GM12878 (cell line): ENCODE measurements at regions not wholly inside any gene's neighbourhood (a gene's known extent, or its start where the extent isn't known, plus 50 kb on each side); places are given as distances from the start of the nearest gene placed in this dataset.

Experiments used
- EP300 ChIP-seq, 2 experiments: fragments of 150-350 bp in 1 of 2; IDR thresholded peaks; 2 replicates each; pipeline ENCODE4 v1.6.1; 2011 to 2012; ENCODE audit warnings: low read depth in 2 of 2, low read length in 2 of 2, borderline replicate concordance in 1 of 2, improper control_type of control experiment in 1 of 2, inconsistent platforms in 1 of 2; ENCODE audit not compliant: control insufficient read depth in 1 of 2
- SIN3A ChIP-seq: IDR thresholded peaks from 2 replicates; pipeline ENCODE4 v1.6.1; 2012; ENCODE audit warnings: low read depth, low read length, improper control_type of control experiment
- TF ChIP-seq, protein P1 (sequence below): IDR thresholded peaks from 2 replicates; pipeline ENCODE4 v1.6.1; 2012; ENCODE audit warnings: mild to moderate bottlenecking, low read depth, low read length

DNA sequence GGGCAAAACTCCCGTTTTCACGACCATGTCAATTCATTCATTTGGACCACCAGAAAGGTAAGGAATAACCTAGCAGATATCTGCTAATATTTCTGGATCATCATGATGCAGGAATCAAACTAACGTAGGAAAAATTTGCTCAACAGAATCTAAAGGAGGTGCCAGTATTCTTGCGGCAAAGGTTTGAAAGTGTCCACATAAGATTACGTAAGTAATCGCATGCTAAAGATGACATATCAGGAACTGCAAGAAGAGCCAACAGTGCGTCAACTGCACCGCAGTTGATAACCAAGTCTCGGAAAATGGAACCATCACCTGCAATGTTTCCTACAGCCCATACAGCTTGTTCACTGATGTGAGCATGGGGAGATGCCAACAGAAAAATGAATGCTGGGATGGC lies 194.1 kb upstream of the ZNF804B start:
- TF ChIP-seq SIN3A (no peak), EP300 (IDR thresholded peaks at IDR 0.05; ENCODE audit: borderline replicate concordance in 1 of 2, control insufficient read depth in 1 of 2, low read depth in 2 of 2, low read length in 2 of 2) (no peak)
- TF ChIP-seq, protein P1, sequence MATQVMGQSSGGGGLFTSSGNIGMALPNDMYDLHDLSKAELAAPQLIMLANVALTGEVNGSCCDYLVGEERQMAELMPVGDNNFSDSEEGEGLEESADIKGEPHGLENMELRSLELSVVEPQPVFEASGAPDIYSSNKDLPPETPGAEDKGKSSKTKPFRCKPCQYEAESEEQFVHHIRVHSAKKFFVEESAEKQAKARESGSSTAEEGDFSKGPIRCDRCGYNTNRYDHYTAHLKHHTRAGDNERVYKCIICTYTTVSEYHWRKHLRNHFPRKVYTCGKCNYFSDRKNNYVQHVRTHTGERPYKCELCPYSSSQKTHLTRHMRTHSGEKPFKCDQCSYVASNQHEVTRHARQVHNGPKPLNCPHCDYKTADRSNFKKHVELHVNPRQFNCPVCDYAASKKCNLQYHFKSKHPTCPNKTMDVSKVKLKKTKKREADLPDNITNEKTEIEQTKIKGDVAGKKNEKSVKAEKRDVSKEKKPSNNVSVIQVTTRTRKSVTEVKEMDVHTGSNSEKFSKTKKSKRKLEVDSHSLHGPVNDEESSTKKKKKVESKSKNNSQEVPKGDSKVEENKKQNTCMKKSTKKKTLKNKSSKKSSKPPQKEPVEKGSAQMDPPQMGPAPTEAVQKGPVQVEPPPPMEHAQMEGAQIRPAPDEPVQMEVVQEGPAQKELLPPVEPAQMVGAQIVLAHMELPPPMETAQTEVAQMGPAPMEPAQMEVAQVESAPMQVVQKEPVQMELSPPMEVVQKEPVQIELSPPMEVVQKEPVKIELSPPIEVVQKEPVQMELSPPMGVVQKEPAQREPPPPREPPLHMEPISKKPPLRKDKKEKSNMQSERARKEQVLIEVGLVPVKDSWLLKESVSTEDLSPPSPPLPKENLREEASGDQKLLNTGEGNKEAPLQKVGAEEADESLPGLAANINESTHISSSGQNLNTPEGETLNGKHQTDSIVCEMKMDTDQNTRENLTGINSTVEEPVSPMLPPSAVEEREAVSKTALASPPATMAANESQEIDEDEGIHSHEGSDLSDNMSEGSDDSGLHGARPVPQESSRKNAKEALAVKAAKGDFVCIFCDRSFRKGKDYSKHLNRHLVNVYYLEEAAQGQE: no peak
